D721Med (cell line): ENCODE measurements at regions not wholly inside any gene's neighbourhood (a gene's known extent, or its start where the extent isn't known, plus 50 kb on each side); places are given as distances from the start of the nearest gene placed in this dataset.
"Not testable (repeated sequence)": the region's sequence is repeated elsewhere in the genome, so short reads cannot be mapped to it uniquely, and the experiment has no call there.

Source experiments
- DNase-seq: peaks from one replicate; pipeline ENCODE4 v3.0.0; 2011; ENCODE audit warnings: low spot score; ENCODE audit not compliant: insufficient read length
- FAIRE-seq: peaks from 2 replicates; lab custom pipeline; 2011; peaks lifted over from hg19 to GRCh38; lab: Jason Lieb, UNC
- TF ChIP-seq, protein P1 (sequence below): IDR thresholded peaks from 2 replicates; pipeline ENCODE4 v1.5.1; 2012; ENCODE audit warnings: mild to moderate bottlenecking, control low read depth; ENCODE audit not compliant: insufficient read depth; ENCODE audit errors: missing control alignments

DNA sequence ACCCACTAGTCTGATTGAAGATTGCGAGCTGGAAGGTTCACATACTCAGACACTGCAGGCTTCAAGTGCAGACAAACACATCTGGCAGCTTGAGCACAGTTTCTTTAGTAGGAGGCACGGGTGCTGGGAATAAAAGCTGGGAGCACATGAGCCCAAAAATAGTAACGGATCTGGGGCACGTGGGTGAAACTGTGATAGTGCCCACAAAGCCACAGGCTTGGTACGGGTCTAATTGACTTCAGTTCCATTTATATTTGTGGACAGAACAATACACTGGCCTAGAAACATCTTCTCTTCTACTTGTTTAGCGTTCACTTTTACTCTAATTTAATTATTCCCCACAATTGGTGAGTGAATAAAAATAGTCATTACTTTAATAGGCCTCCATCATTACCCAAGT is 2370.7 kb downstream of the PCDH7 start:
- FAIRE-seq = no peak
- no peak for DNase-seq
- TF ChIP-seq, protein P1, sequence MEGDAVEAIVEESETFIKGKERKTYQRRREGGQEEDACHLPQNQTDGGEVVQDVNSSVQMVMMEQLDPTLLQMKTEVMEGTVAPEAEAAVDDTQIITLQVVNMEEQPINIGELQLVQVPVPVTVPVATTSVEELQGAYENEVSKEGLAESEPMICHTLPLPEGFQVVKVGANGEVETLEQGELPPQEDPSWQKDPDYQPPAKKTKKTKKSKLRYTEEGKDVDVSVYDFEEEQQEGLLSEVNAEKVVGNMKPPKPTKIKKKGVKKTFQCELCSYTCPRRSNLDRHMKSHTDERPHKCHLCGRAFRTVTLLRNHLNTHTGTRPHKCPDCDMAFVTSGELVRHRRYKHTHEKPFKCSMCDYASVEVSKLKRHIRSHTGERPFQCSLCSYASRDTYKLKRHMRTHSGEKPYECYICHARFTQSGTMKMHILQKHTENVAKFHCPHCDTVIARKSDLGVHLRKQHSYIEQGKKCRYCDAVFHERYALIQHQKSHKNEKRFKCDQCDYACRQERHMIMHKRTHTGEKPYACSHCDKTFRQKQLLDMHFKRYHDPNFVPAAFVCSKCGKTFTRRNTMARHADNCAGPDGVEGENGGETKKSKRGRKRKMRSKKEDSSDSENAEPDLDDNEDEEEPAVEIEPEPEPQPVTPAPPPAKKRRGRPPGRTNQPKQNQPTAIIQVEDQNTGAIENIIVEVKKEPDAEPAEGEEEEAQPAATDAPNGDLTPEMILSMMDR = no peak

DNA sequence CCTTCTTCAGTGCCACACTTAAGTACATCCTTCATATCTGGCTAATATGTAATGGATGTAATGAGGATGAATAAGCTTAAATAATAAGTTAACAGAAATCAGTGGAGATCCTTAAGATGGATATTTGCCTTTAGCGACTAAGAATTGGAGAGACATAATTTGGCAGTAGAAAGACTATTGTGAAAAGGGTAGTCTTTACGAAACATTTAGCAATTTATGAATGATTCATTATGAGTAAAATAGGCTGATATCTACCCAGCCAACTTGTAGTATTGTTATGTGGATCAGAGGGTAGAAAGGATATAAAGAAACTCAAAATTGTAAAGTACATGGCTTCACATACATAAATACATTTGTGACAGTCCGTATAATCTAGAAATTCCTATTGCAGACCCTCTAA is 2371.8 kb downstream of the PCDH7 start:
- DNase-seq (no peak), FAIRE-seq (no peak)
- TF ChIP-seq, protein P1 = no peak

DNA sequence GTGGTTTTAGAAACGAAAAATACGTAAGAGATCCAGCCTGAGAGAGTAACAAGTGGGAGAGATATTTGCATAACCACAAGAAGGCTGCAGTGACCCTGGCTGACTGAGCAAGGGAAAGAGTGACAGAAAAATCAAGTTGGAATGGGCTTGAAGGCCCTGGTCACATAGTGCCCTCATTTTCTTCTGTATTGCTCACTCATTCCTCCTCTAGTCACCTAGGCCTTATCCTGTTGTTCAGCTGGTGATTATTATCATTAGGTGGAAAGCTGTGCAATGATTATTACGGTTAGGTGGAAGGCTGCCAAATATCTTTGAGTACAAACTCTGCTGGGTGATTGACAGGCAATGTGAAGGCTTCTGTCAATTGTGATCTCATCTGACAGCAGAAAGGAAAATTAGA is 2384.1 kb downstream of the PCDH7 start:
- TF ChIP-seq, protein P1 = no peak
- DNase-seq (no peak), FAIRE-seq (no peak)

DNA sequence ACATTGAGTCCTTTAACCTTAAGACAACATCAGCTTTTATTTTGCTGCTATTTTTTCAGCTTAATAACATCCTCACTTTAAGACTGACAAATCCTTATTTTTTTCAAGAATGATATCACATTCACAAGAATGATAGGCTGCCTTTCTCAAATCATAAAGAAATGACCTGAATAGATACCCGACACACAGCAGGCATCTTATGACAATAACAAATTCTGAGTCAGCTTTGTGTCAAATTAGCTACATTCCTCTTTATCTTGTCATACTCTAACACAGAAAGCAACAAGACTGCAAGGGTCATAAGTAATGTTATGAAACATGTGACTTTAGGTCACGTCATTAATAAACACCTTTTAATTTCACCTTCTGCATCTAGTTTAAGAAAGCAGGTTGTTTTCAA is 2387.6 kb downstream of the PCDH7 start:
- DNase-seq (no peak), FAIRE-seq (peak; percentile 16)
- TF ChIP-seq, protein P1 = no peak

DNA sequence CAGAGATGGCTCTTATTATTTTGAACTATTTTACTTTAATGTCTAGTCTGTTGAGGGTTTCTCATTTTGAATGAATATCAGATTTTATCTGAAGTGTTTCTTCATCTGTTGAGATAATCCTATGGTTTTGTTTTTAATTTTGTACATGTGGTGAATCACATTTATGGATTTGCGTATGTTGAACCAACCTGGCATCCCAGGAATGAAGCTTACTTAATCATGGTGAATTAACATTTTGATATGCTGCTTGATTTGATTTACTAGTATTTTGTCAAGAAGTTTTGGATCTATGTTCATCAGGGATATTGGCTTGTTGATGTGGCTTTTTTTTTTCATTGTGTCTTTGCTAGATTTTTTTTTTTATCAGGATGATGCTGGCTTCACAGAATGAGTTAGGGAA is 2390.9 kb downstream of the PCDH7 start:
- peak; percentile 29 for FAIRE-seq
- TF ChIP-seq, protein P1 = no peak
- no peak for DNase-seq

DNA sequence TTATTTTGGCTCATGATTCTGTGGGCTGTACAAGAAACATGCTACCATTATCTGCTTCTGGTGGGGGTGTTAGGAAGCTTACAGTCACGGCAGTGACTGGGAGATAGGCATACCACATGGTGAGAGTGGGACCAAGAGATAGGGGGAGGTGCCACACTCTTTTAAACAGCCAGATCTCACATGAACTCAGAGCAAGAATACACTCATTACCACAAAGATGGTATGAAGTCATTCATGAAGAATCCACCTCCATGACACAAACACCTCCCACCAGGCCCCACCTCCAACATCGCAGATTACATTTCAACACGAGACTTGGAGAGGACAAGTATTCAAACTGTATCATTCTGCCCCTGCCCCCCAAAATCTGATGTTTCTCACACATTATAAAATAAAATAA is 2396.7 kb downstream of the PCDH7 start:
- TF ChIP-seq, protein P1 = no peak

DNA sequence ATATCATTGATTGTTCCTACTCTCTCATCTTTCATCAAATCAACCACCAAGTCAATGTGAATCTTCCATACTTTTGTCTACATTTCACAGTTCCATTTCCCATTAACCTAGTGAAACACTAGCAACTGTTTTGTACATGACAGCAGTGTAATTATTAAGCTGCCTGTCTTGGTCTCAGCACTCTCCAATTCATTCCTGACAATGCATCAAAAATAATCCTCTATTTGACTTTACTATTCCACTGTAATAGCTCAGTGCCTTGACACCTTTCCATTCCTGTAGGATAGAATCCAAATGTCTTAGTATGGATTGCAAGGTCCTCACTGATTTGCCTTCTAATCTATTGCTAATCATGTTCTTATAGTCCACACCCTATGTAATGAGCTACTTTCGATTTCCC is 2405.8 kb downstream of the PCDH7 start:
- DNase-seq (no peak), FAIRE-seq (no peak)
- TF ChIP-seq, protein P1 = no peak

More for the DNA sequence above, 2396.7 kb downstream of the PCDH7 start:
- FAIRE-seq (no peak), DNase-seq (no peak)

DNA sequence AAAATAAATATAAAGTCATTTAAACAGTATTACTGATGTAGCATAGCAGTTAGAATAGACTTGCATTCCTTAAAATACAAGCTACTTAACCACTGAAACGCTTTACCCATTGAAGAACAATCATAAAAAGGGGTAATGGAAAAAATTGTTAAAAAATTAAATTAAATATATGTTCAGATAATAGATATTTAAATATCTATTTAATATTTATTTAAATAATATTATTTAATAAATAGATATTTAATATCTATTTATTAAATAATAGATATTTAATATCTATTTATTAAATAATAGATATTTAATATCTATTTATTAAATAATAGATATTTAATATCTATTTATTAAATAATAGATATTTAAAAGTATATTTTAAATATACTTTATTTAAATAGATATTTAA is 2410.5 kb downstream of the PCDH7 start:
- DNase-seq = not testable (repeated sequence)

More for the DNA sequence above, 2410.5 kb downstream of the PCDH7 start:
- not testable (repeated sequence) for FAIRE-seq
